ENCODE measurements at regions not wholly inside any gene's neighbourhood (a gene's known extent, or its start where the extent isn't known, plus 50 kb on each side); places are given as distances from the start of the nearest gene placed in this dataset.

GRCh38 chrX:23504895-23505294, 162.4 kb upstream of the PRDX4 start:
- no peak for ATAC-seq
- Histone ChIP-seq H3K4me1 (peaks cover 13% of the 10 kb centered on the region), H3K4me2 (peak overlapping the region; percentile 35; the same call in 1 of the 3 replicates), H3K27ac (no peak overlapping the region), H3K4me3 (no peak overlapping the region), H3K9me3 (no peaks in the 10 kb centered on the region)
- CTCF ChIA-PET: interaction anchor here (1.1 kb wide), 1 partner anchor 10 kb away, joined by 4 read pairs; no protein-coding TSS in a partner anchor
- no peak for TF ChIP-seq SMC3 (IDR thresholded peaks at IDR 0.05)
- no peak for TF ChIP-seq PBX3 (IDR thresholded peaks at IDR 0.05)
- no peak for TF ChIP-seq ZC3H11A (IDR thresholded peaks at IDR 0.05)
- TF ChIP-seq MAZ (IDR thresholded peaks at IDR 0.05; ENCODE audit: borderline replicate concordance, low read depth, low read length): no peak
- no peak for TF ChIP-seq CTCF (IDR thresholded peaks at IDR 0.05)
- TF ChIP-seq FOSB (CRISPR knock-in tag; IDR thresholded peaks at IDR 0.05): no peak
- no peak for TF ChIP-seq CBX8 (IDR thresholded peaks at IDR 0.05)
- no peak for TF ChIP-seq TP53 (CRISPR knock-in tag; IDR thresholded peaks at IDR 0.05)
- POLR2A ChIA-PET: no interaction called here
- WGBS (ENCODE audit: missing lambda C conversion rate): 71% methylated on average over 2 of the region's 2 CpGs
- DNase-seq (ENCODE audit: low read depth in 1 of 2, low spot score in 1 of 2): no peak
- FAIRE-seq: no peak

- Histone ChIP-seq H3K4me2 (no peak overlapping the region), H3K9me3 (no peaks in the 10 kb centered on the region), H3K4me3 (no peak overlapping the region), H3K4me1 (peaks cover 13% of the 10 kb centered on the region), H3K27ac (no peak overlapping the region)
- POLR2A ChIA-PET: interaction anchor here (0.6 kb wide), 1 partner anchor 160 kb away, joined by 3 read pairs; no protein-coding TSS in a partner anchor
- ATAC-seq (no peak), DNase-seq (ENCODE audit: low read depth in 1 of 2, low spot score in 1 of 2) (no peak), FAIRE-seq (no peak)
- WGBS (ENCODE audit: missing lambda C conversion rate): 67% methylated on average over 6 of the region's 6 CpGs
- TF ChIP-seq MAFK (IDR thresholded peaks at IDR 0.05; ENCODE audit: partially characterized antibody) (no peak), PHF8 (IDR thresholded peaks at IDR 0.05; ENCODE audit: borderline replicate concordance, low read depth) (no peak), ZFP36 (IDR thresholded peaks at IDR 0.05; ENCODE audit: borderline replicate concordance, partially characterized antibody) (no peak), HEYL (CRISPR knock-in tag; IDR thresholded peaks at IDR 0.05) (no peak), RFX5 (IDR thresholded peaks at IDR 0.05) (no peak), RARB (CRISPR knock-in tag; IDR thresholded peaks at IDR 0.05) (no peak), HDAC2 (IDR thresholded peaks at IDR 0.05) (no peak), CEBPB (IDR thresholded peaks at IDR 0.05) (no peak), RNF2 (IDR thresholded peaks at IDR 0.05; ENCODE audit: borderline replicate concordance, low read depth) (no peak), EHF (CRISPR knock-in tag; IDR thresholded peaks at IDR 0.05) (no peak), HES2 (IDR thresholded peaks at IDR 0.05) (no peak), BCL3 (IDR thresholded peaks at IDR 0.05) (no peak), REST (IDR thresholded peaks at IDR 0.05) (no peak), GATA3 (IDR thresholded peaks at IDR 0.05; ENCODE audit: borderline replicate concordance) (no peak), ATOH8 (CRISPR knock-in tag; IDR thresholded peaks at IDR 0.05; ENCODE audit: low read depth) (no peak), E2F6 (IDR thresholded peaks at IDR 0.05; ENCODE audit: borderline replicate concordance, low read depth) (no peak)
- CTCF ChIA-PET: interaction anchor here (1.1 kb wide), 1 partner anchor 10 kb away, joined by 4 read pairs; no protein-coding TSS in a partner anchor
Observed at GRCh38 chrX:23505531-23506303, 161.6 kb upstream of the PRDX4 start.

Data from A549 (cell line).